GM18507 (cell line): ENCODE measurements at regions not wholly inside any gene's neighbourhood (a gene's known extent, or its start where the extent isn't known, plus 50 kb on each side); places are given as distances from the start of the nearest gene placed in this dataset.
"Not testable (repeated sequence)": the region's sequence is repeated elsewhere in the genome, so short reads cannot be mapped to it uniquely, and the experiment has no call there.

Experiments used
- DNase-seq: peaks from one replicate; pipeline ENCODE4 v3.0.0; 2011; ENCODE audit warnings: low read depth; ENCODE audit not compliant: insufficient read length; ENCODE audit errors: extremely low spot score
- FAIRE-seq: peaks from 2 replicates; lab custom pipeline; 2011; peaks lifted over from hg19 to GRCh38; lab: Jason Lieb, UNC

DNA sequence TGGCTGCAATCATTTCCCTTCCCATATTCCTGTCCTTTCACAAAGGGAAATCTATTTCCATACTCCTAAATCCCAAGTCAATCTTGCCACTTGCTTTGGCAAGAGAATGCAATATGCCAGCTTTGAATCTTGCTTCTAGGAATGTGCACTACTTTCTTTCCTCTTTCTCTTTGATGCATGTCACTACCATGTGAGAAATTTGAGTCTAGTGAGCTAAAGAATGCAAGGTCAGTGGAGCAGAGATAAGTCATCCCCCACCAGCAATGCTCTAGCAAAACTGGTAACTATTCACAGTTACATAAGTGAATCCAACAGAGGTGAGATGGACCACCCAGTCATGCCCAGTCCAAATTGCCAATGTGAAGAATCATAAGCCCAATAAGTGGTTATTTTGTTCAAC, 910.4 kb downstream of the RAB28 start:
- FAIRE-seq = no peak
- DNase-seq = no peak

DNA sequence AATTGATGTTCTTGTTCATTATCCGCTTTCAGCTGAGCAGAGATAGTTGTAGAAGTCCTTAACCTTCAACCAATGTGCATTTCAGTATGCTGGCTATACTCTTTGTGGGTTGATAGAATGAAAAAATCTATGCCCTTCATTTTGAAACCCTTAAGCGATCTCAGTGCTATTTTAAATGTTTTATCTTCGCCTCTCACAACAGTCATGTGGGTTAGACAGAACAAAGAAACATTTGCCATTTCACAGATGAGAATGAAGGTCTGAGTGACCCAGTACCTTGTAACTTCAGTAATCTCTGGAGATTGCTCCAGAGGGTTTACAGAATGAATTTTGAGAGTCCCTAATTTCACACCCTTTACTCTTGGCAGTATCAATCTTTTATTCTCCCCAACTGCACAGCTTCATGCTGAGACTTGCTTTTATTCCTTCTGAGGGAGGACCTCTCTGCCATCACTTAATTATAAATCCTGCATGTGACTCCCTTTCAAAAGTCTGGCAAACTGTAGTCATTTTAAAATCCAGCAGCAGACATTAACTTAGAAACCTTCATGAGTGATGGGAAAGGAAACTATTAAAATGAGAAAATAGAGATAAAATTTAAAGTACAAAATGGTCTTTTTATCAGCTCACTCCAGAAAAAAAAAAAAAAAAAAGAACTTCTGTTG, 921.5 kb downstream of the RAB28 start:
- FAIRE-seq (no peak), DNase-seq (no peak)

DNA sequence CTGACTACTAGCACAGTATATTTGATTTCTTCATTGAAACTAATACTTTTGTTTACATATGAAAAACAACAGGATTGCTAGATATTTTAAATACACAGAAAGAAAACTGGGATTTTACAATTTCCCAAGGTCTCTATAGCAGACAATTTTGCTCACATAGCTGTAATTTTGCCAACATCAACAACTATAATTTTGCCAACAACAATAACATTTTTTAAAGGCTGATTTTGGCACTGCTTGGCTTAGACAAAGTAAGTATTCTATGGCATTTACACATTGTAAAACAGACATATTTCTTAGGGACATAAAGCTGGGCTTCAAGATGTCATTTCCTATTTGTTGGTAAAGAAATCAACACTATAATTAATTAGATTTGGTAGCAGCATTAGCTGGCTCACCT, 922.1 kb downstream of the RAB28 start:
- FAIRE-seq (no peak), DNase-seq (no peak)

DNA sequence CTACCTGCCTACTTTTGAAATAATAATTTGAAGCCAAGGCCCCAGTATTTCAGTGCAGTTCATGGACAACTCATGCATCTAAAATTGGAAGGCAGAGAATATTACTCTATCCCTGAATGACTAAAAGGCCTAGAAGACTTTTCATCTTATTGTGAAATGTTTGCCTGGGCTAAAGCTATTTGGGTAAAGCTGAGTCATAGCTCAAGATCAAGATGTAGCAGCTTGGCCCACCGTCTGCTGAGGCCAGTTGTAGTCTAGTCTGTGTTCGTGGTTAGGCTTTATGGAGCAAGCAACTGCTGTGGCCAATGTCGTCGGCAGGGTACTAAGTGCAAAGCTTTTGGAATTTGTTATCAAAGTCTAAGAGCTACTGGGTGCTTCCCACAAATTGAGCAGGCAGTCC, 929.1 kb downstream of the RAB28 start:
- FAIRE-seq (no peak), DNase-seq (no peak)

DNA sequence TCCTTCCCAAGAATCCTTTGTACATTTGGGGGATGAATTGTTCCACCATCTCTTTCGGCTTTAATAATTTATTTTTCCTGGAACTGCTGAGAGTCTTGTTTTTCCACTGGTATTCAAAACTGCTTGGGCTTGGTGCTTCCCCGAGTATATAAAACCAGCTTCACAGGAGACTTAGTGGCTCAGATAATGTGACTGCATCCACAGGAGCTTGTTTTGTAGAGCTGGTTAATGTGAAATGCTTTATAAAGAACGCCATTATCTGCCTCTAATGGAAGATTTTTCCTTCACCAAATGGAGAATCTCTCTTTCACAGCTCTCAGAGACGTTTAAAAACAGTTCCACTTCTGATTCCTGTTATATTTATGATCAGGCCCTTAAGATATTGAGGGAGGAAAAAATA, 935.5 kb downstream of the RAB28 start:
- no peak for DNase-seq
- FAIRE-seq = no peak

DNA sequence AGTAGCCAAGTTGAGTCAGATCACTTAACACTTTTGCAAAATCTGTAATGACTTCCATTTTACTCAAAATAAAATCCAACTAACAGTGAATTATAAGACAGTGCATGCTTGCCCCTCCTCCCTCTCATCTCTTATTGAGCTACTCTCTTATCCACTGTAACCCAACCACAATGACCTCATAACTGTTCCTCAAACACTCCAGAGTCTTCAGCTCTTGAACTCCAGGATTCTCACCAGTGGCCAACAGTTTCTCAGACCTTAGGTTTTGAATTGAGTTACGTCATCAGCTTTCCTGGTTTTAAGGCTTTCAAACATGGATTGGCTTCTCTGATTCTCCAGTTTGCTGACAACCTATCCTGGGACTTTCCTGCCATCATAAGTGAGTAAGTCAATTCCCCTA, 938.3 kb downstream of the RAB28 start:
- no peak for DNase-seq
- no peak for FAIRE-seq

DNA sequence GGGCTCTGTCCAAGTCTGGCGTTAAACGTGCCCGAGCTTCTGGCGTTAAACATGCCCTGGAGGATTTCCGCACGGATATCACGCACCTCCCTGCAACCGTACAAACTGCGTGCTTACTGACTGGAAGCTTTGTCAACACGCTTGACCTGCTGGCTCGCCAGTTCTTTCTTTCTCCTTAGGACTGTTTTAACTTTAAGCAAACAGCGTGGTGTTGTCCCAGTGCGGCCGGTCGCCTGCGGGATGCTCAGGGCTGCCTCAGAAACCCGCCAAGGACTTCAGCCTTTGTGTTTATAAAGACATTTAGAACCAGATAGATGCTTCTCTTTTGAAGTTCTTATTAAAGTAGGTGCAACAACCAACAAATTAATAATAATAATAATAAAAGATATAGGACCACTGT, 946.0 kb downstream of the RAB28 start:
- DNase-seq (no peak), FAIRE-seq (no peak)

DNA sequence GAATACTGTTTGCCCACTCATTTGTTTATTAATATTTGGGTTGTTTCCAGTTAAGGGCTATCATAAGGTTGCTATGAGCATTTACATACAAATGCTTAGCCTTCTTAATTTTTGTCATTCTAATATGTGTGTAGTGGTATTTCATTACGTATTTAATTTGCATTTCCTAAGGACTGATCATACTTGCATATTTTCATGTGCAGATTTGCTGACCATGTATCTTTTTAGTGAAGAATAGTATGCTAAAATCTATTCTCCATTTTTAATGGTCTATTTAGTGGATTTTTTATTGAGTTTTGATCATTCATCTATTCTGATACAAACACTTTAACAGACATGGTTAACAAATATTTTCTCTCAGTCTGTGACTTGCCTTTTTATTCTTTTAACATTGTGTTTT, 949.5 kb downstream of the RAB28 start:
- DNase-seq (no peak), FAIRE-seq (no peak)

DNA sequence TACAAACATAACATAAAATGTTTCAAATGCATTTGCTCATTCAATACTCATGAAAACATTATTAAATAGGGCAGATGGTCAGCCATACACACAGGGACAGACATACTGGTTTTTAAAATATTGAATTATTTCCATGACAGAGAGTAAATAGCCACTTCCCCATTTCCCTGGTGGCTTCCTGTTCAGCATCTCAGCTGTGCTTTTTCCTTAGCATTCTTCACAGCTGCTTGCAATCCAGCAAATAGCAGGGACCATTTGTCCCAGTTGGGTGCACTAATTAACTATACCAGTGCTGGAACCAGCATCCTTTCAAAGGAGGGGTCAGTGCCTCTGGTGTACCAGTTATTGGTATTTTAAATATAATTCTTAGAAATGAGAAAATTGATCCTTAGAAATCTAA, 964.7 kb downstream of the RAB28 start:
- DNase-seq = no peak
- no peak for FAIRE-seq

DNA sequence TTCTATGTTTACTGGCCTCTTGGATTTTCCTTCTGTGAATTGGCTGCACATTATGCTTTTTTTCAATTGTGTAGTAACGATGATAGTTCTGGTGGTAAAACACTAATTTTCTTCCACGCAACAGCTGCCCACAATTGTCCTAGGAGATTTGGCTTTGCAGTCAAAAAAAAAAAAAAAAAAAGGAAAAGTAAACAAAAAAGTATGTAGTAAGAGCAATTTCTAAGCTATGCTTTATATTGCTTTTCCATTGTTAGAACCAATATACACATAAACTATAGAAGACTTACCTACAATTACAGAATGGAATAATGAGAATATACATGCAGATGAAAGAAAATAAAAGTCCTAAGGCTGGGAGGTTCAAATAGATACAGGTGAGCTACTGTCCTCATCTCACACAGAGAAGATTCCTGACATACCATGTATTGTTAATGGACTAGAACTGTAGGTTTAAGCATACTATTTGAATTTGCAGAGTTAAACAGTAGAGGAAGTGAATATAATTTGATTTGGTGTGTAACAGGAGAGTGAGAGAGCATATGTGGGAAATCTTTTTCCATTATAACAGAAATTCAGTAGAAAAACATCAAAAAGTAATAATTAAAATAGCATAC, 976.2 kb downstream of the RAB28 start:
- DNase-seq (no peak), FAIRE-seq (no peak)

DNA sequence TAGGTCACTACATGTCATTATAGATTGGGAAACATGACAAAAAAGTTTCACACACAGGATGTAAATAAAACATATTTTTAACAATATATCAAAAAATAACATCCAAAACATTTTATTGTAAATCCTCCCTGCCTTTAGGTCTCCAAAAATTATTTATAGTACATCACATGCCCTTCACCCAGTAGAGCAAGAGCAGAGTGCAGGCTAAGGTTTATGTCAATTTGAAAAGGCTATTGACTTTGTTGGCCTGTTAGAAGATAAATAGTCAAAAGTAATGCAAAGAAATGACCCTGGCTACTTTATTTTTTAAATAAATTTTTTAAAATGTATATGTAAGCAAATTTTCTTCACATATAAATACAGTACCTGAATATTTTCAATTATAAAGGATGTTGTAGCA, 983.7 kb downstream of the RAB28 start:
- FAIRE-seq = no peak
- DNase-seq = no peak

DNA sequence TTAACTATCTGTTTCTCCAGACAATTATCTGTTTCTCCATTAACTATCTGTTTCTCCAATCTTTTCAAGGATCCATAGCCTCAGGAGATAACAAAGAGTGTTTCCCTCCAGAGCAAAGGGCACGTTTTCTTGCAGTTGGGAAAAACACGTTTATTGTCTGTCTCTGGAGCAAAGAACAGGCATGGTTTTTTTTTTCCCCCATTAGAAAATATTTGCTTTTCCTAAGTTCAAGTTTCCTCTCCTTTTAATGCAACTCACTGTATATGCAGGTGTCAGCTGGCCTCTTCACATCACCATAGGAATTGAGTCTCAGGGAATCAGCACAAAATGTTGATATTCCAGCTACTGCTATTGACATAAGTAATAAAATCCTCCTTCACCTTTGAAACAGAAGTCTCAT, 984.4 kb downstream of the RAB28 start:
- DNase-seq (no peak), FAIRE-seq (no peak)

DNA sequence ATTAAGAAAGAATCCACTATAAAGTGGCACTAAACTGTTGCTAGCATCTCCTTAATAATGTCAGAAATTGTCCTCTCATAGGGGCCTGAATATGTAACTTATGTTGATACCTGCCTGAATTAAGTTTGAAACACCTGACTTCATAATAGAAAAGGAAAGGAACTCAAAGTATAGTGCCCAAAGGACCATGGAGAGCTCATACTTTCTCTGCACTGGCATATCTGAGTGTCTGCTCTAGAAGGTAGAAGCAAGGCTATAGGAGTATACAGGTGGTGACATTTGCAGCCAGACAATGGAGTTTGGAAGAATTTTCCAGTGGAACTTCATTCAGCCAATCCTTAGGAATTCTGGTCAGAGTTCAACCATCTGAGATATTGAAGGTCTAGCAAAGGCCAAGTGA, 988.9 kb downstream of the RAB28 start:
- no peak for FAIRE-seq

DNA sequence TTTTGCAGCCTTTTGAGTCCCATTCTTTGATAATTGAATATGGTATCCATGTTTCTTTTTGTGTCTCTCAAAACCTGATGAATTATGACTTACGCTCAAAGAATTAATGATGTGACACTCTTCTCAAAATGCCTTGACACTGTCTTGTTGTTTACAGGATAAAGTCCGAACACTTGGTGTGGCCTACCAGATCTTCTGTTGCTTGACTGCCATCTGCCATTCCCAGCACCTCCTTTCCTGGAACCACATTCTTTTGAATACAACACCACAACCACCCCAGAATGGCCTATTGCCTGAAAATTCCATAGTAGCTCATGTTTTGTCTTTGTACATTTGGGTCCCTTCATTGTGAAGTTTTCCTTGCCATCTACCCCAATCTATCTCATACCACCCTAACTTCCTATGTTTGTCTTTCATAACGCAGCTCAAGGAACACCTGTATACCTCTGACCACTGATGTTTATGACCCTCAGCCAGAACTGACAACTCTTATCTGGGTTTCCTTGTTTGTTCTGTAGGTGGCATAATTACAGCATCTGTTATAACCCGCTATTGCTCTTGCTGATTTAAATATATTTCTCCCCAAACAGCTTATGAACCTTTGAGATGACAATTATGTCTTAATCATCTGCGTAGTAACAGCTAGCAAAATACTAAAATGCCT, 991.3 kb downstream of the RAB28 start:
- DNase-seq (no peak), FAIRE-seq (no peak)

More for the DNA sequence above, 988.9 kb downstream of the RAB28 start:
- no peak for DNase-seq

DNA sequence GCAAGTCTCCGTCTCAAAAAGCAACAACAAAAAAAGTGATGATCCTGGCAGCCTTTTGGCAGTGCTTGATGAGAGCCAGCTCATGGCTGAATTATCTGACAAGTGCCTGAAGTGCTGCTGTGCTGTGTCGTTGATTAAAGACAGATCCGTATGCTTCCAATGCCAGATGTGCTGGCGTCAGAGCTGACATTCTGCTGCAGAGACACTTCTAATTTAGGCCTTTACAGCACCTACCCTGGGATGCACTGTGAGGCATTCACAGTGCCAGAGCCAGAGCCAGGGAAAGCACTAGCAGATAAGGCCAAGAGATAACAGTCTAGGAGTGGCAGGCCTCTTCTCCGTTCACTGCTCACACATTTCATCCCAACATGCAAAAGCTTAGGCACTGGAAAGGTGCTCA, 995.5 kb downstream of the RAB28 start:
- FAIRE-seq = no peak
- no peak for DNase-seq

DNA sequence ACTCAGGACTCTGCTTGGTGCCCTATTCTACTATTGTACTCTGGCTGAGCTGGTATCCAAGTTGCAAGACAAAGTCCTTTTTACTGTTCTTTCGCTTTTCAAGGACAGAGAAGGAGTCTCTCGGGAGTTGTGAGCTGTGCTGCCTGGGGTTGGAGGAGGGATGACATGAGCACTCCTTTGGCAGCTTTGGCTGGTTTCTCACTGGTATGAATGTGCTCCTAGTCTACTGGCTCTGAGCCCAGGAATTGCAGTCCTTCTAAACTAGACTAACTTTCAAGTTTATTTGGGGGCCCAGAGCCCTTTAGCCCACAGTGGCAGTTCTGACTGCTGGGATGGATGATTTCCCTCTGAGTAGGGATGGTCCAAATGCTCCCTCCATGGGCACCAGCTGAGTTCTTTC, 997.1 kb downstream of the RAB28 start:
- no peak for DNase-seq
- FAIRE-seq = no peak

DNA sequence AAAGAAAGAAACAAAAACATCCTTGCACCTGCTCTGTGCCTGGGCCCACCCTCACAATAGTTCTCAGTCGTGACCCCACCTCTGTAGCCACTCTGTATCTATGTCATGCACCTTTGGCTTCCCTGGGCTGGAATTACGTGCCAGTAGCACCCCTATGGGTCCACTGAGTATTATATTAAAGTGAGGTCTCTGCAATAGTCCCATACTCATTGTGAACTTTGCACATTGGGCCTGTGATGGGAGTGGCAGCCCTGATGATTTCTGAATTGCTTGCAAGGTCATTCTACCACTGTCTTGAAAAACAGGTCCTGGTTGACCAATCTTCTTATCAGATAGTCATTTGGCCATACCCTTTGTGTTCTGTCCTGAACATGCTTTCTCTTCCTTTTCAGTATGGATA, 1012.1 kb downstream of the RAB28 start:
- DNase-seq = no peak

DNA sequence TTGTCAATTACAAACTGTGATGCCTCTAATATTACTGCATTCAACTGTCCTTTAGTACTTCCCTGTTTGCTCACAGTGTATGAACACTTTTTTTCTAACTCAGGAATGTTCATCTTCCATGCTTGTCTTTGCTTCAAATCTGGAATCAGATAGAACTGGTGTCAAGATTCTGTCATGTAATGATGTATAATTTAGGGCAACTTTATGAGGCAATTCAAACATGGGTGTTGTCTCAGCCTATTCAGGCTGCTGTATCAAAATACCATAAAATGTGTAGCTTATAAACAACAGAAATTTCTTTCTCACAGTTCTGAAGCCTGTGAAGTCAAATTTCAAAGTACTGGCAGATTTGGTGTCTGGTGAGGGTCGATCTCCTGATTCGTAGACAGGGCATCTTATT, 1012.9 kb downstream of the RAB28 start:
- DNase-seq (no peak), FAIRE-seq (no peak)

More for the DNA sequence above, 1012.1 kb downstream of the RAB28 start:
- no peak for FAIRE-seq

DNA sequence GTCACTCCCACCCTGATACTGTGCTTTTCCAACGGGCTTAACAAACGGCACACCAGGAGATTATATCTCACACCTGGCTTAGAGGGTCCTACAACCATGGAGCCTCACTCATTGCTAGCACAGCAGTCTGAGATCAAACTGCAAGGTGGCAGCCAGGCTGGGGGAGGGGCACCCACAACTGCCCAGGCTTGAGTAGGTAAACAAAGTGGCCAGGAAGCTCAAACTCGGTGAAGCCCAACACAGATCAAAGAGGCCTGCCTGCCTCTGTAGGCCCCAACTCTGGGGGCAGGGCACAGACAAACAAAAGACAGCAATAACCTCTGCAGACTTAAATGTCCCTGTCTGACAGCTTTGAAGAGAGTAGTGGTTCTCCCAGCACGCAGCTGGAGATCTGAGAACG, 1022.6 kb downstream of the RAB28 start:
- DNase-seq, FAIRE-seq: not testable (repeated sequence)

DNA sequence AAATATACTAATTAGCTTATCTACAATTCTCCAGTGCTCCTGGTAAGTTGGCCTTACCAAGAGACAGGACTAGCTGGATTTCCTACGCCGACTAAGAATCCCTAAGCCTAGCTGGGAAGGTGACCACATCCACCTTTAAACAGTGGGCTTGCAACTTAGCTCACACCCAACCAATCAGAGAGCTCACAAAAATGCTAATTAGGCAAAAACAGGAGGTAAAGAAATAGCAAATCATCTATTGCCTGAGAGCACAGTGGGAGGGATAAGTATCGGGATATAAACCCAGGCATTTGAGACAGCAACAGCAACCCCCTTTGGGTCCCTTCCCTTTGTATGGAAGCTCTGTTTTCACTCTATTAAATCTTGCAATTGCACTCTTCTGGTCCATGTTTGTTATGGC, 1025.0 kb downstream of the RAB28 start:
- no peak for DNase-seq
- no peak for FAIRE-seq

DNA sequence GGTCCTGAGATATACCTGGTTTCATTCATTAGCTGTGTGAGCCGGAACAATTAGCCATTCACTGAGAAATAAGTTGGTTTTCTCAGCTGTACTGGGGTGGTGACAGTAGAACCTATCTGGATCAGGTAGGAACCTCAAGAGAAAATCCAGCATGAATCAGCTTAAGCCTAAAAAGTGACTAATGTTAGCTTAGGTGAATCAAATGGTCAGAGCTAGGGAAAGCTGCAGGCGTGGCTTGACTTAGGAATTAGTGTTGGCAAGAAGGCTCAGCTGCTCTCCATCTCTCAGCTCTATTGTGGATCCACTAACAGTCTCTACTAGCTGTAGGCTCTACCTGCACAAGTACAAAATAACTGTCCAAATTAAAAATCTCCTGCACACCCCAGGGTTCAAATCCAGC, 1025.5 kb downstream of the RAB28 start:
- FAIRE-seq (no peak), DNase-seq (no peak)
